Lung (tissue), 11 donors: ENCODE measurements at regions not wholly inside any gene's neighbourhood (a gene's known extent, or its start where the extent isn't known, plus 50 kb on each side); places are given as distances from the start of the nearest gene placed in this dataset.
A peak's percentile ranks its signal among the peaks of the same experiment; 100 is the strongest.

Experiments
- ATAC-seq: fragments of 200-7000 bp; cut with Tn5 transposase; one replicate; pipeline ENCODE4 v1.9.1; 2020; ENCODE audit warnings: moderate number of reproducible peaks; ENCODE audit not compliant: insufficient read depth, low FRiP score
- DNase-seq, 3 donors: peaks; one replicate each; pipeline ENCODE4 v3.0.0-alpha.2; 2013 to 2017
- H3K27ac ChIP-seq, 2 donors: one replicate each; pipeline ENCODE4 v1.5.1; 2013; ENCODE audit warnings: mild to moderate bottlenecking in 2 of 2, moderate library complexity in 2 of 2, control low read depth in 1 of 2, inconsistent platforms in 1 of 2, low read depth in 1 of 2, low read length in 1 of 2
- H3K27me3 ChIP-seq, 3 donors: one replicate each; pipeline ENCODE4 v1.5.1; 2013; ENCODE audit warnings: low read length in 2 of 3; ENCODE audit not compliant: control insufficient read depth in 3 of 3, insufficient read depth in 3 of 3
- H3K36me3 ChIP-seq, 4 donors: one replicate each; pipeline ENCODE4 v1.5.1; 2013; ENCODE audit warnings: low read length in 4 of 4, mild to moderate bottlenecking in 1 of 4, moderate library complexity in 1 of 4; ENCODE audit not compliant: control insufficient read depth in 4 of 4, insufficient read depth in 4 of 4
- H3K4me1 ChIP-seq, 5 donors: one replicate each; pipeline ENCODE4 v1.5.1; 2013; ENCODE audit warnings: low read length in 5 of 5, mild to moderate bottlenecking in 2 of 5, moderate library complexity in 1 of 5; ENCODE audit not compliant: control insufficient read depth in 5 of 5, insufficient read depth in 5 of 5
- H3K4me3 ChIP-seq: one replicate; pipeline ENCODE4 v1.5.1; 2013; ENCODE audit warnings: mild to moderate bottlenecking, control low read depth, moderate library complexity
- H3K9ac ChIP-seq, 2 donors: one replicate each; pipeline ENCODE4 v1.5.1; 2013; ENCODE audit warnings: low read length in 2 of 2, control low read depth in 1 of 2; ENCODE audit not compliant: insufficient read depth in 1 of 2
- H3K9me3 ChIP-seq, 4 donors: one replicate each; pipeline ENCODE4 v1.5.1; 2013; ENCODE audit warnings: low read length in 3 of 4, mild to moderate bottlenecking in 1 of 4, moderate library complexity in 1 of 4; ENCODE audit not compliant: control insufficient read depth in 4 of 4, insufficient read depth in 3 of 4
- CTCF ChIP-seq: IDR thresholded peaks from 2 replicates; pipeline ENCODE4 v1.5.1; 2012; ENCODE audit warnings: mild to moderate bottlenecking; ENCODE audit errors: control extremely low read depth, extremely low read depth
- WGBS, 2 donors: extraction: QIAGEN DNeasy Blood & Tissue Kit; methylation state at CpG; one replicate each; pipeline ENCODE4 v1.1.7; 2013; 5-methylcytosine and 5-hydroxymethylcytosine counted together
- donor health status: control.
- donor health status: control.
- donor health status: Bipolar disorder and iron deficiency.
- donor health status: healthy.
- donor health status: DM: yes; HTN: yes; CAD: no.

GRCh38 chr10:69748621-69749020 lies 53.1 kb upstream of the COL13A1 start:
- no peak overlapping the region for H3K9ac ChIP-seq
- DNase-seq: no peak
- no peak for ATAC-seq

GRCh38 chr10:69749178-69750010 lies 52.3 kb upstream of the COL13A1 start:
- H3K27ac ChIP-seq: no peak overlapping the region
- no peaks in the 10 kb centered on the region for H3K36me3 ChIP-seq
- H3K9ac ChIP-seq: no peak overlapping the region
- no peak overlapping the region for H3K4me3 ChIP-seq
- peaks cover 0 to 48% (median 25%) of the 10 kb centered on the region in 5 donors for H3K4me1 ChIP-seq
- WGBS, 2 donors: 62 to 77% methylated on average over 17 of the region's 17 CpGs
- no peaks in the 10 kb centered on the region for H3K9me3 ChIP-seq
- DNase-seq (no peak), ATAC-seq (no peak)
- no peaks in the 10 kb centered on the region for H3K27me3 ChIP-seq
- TF ChIP-seq CTCF: no peak

More at GRCh38 chr10:69748621-69749020, 53.1 kb upstream of the COL13A1 start:
- no peaks in the 10 kb centered on the region for H3K36me3 ChIP-seq
- no peak overlapping the region for H3K4me3 ChIP-seq
- TF ChIP-seq CTCF: no peak
- H3K27ac ChIP-seq: no peak overlapping the region
- H3K4me1 ChIP-seq: peaks cover 0 to 48% (median 25%) of the 10 kb centered on the region in 5 donors
- no peaks in the 10 kb centered on the region for H3K9me3 ChIP-seq
- no peaks in the 10 kb centered on the region for H3K27me3 ChIP-seq
- WGBS, 2 donors: 22 to 80% methylated on average over 1 of the region's 1 CpG

- no peaks in the 10 kb centered on the region for H3K9me3 ChIP-seq
- no peak overlapping the region for H3K27ac ChIP-seq
- TF ChIP-seq CTCF: no peak
- H3K27me3 ChIP-seq: no peaks in the 10 kb centered on the region
- H3K36me3 ChIP-seq: no peaks in the 10 kb centered on the region
- H3K9ac ChIP-seq: peak overlapping the region in 1 of 2 donors; percentile 53
- ATAC-seq (no peak), DNase-seq (peak; percentile 84 to 86 (median 84))
- H3K4me3 ChIP-seq: no peak overlapping the region
- 75% methylated on average over 9 of the region's 9 CpGs for WGBS, 2 donors
- H3K4me1 ChIP-seq: peaks cover 0 to 48% (median 25%) of the 10 kb centered on the region in 5 donors
Measured at GRCh38 chr10:69750011-69750373, 51.7 kb upstream of the COL13A1 start.

GRCh38 chr10:69750725-69751124 lies 51.0 kb upstream of the COL13A1 start:
- no peaks in the 10 kb centered on the region for H3K9me3 ChIP-seq

More at GRCh38 chr10:69750725-69751124, 51.0 kb upstream of the COL13A1 start:
- 74 to 82% methylated on average over 4 of the region's 4 CpGs for WGBS, 2 donors
- Histone ChIP-seq H3K9ac (no peak overlapping the region), H3K36me3 (no peaks in the 10 kb centered on the region), H3K27me3 (no peaks in the 10 kb centered on the region), H3K4me1 (peaks cover 0 to 48% (median 25%) of the 10 kb centered on the region in 5 donors), H3K4me3 (no peak overlapping the region), H3K27ac (no peak overlapping the region)
- DNase-seq (peak in 1 of 3 donors; percentile 62), ATAC-seq (no peak)
- no peak for TF ChIP-seq CTCF
